HFF-Myc (cell line): ENCODE measurements at regions not wholly inside any gene's neighbourhood (a gene's known extent, or its start where the extent isn't known, plus 50 kb on each side); places are given as distances from the start of the nearest gene placed in this dataset.

ENCODE experiments used
- DNase-seq: peaks from one replicate; pipeline ENCODE4 v3.0.0-alpha.2; 2011; ENCODE audit warnings: low read depth; ENCODE audit errors: extremely low read depth
- H3K4me3 ChIP-seq: replicated peaks from 2 replicates; pipeline ENCODE4 v1.5.1; 2011; ENCODE audit warnings: low read depth, mild to moderate bottlenecking, control low read depth, low read length
- TF ChIP-seq, protein P1 (sequence below): IDR thresholded peaks from 2 replicates; pipeline ENCODE4 v1.5.1; 2012; ENCODE audit warnings: mild to moderate bottlenecking, low read depth, low read length, control low read depth; ENCODE audit errors: missing control alignments

DNA sequence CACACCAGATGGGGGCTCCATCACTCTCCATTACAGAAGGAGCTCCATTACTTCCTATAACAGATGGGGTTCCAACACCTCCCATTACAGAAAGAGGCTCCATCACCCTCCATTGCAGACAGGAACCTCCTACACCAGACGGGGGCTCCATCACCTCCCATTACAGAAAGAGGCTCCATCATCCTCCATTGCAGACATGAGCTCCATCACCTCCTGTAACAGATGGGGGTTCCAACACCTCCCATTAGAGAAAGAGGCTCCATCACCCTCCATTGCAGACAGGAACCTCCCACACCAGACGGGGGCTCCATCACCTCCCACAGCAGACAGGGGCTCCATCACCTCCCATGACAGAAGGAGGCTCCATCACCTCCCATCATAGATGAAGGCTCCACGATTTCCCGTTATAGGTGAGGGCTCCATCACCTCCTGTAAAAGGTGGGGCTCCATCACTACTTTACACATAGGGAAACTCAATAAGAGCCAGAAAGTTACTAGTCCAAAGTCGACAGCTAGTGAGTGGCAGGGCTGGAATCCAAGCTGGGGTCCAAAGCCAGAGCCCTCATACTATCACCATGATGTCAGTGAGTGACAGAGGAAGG lies 224.8 kb downstream of the RBFOX3 start:
- TF ChIP-seq, protein P1, sequence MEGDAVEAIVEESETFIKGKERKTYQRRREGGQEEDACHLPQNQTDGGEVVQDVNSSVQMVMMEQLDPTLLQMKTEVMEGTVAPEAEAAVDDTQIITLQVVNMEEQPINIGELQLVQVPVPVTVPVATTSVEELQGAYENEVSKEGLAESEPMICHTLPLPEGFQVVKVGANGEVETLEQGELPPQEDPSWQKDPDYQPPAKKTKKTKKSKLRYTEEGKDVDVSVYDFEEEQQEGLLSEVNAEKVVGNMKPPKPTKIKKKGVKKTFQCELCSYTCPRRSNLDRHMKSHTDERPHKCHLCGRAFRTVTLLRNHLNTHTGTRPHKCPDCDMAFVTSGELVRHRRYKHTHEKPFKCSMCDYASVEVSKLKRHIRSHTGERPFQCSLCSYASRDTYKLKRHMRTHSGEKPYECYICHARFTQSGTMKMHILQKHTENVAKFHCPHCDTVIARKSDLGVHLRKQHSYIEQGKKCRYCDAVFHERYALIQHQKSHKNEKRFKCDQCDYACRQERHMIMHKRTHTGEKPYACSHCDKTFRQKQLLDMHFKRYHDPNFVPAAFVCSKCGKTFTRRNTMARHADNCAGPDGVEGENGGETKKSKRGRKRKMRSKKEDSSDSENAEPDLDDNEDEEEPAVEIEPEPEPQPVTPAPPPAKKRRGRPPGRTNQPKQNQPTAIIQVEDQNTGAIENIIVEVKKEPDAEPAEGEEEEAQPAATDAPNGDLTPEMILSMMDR: no peak
- DNase-seq: no peak
- H3K4me3 ChIP-seq: no peak overlapping the region

DNA sequence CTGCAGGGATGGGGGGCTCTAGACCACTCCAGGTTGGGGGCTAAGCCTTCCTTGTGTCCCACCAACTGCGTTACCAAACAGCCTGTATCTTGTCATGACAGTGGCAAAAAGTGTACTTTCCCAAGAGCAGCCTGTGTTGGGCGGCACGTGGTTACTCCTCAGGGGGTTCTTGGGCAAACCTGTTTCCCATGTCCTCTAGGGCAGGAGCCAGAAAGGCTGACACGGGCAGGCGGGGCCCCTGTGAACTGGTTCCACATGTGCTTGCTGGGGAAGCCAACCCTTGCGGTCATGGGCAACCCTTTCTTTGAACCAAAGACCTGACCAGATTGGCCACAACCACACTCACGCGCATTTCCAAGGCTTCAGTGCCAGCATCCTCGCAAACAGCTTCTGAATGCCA lies 228.5 kb downstream of the RBFOX3 start:
- H3K4me3 ChIP-seq: no peak overlapping the region
- DNase-seq: no peak
- TF ChIP-seq, protein P1: no peak

DNA sequence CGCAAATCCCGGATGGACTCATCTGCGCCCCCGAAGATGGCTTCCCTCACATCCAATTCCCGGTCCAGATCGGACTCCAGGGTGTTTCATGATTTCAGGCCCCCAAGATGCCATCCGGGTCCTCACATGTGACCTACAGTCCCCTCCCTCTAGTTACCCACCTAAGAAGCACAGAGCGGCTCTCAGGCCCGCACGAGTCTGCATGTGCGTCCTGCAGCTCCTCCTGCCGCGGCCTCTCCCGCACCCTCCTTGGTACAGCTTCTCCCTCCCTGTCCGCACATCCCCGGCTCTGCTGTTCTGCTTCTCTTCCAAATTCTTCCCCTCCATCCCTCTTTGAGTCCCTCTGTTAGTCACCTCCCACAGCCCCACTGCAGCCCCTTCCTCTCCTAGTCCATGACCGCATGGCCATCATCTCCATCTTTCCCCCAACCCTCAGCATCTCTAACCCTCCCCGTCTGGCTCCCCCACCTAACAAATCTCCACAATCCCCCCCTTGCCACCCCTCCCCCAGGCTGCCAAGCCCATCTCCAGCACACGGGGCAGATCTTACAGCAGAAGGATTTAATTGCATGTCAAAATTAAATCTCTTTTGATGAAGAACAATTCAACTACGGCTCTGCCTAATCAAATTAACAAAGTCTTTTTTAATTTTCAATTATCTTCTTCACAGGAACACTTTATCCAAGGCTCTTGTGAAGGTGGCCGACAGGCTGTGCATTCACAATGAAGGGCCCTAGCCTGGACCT lies 231.0 kb downstream of the RBFOX3 start:
- no peak overlapping the region for H3K4me3 ChIP-seq
- TF ChIP-seq, protein P1: no peak
- DNase-seq: no peak

DNA sequence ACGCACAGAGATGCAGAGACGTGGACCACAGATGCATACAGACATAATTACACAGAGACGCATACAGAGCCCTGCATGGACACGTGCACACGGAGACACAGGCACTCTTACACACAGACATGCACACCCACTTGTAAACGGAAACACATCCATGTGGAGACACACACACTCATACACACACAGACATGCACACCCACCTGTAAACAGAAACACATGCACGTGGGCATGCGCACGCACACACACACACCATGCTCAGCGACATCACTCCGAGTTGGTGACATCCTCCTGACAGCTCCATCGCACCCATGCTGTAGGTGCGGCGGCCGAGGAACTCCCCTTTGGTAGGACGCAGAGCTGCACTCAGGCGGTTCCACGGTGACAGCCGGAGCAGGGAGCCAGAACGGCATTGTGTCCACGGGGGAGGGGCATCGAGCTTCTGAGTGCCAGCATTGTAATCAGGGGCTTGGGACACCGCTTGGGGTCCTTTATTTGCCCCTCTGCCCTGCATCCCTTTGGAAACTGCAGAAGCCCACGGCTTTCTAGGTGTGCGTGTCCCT lies 233.5 kb downstream of the RBFOX3 start:
- TF ChIP-seq, protein P1: no peak
- DNase-seq: no peak

DNA sequence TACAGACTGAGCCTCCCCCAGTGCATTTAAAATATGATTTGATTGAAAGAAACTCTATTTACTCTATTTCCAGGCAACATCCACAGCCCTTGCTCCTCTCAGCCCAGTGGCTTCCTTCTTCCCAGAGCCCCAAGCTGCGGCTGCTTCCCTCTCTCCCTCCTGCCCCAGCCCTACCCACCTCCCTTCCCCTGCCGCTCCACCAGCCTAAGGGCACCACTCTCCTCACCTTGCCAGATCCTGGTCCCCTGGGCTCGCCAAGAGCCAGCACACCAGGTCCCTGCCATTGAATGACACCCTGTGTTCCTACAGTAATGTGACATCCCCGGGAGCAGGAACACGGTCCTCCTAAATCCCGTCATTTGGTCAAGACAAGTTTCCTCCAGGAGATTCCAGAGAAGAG lies 236.0 kb downstream of the RBFOX3 start:
- TF ChIP-seq, protein P1: no peak
- DNase-seq: no peak
- no peak overlapping the region for H3K4me3 ChIP-seq

More for the DNA sequence above, 233.5 kb downstream of the RBFOX3 start:
- H3K4me3 ChIP-seq: no peak overlapping the region

DNA sequence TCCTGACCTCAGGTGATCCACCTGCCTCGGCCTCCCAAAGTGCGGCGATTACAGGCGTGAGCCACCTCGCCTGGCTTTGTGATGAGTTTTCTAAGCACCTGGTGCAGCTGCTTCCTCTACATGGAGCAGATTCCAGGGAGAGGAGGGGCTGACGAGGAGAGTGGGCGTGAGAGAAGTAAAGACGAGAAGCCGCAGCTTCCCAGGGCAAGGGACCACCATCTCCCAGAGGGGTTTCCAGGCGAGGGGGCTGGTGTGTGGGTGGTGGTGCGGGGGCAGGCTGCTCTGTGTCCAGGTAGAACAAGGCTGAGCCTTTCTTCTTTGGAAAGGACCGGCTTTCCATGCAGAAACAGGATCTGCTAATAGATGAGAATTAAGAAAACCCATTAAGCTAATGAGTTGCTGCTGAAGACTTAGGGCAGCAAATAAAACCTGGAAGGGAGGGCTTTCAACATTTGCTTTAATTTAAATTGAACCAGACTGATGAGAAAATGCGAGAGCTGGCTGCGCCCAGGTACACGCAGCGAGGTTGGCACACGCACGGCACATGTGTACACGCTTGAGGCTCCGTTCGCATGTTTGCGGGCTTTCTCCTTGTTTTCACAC lies 236.7 kb downstream of the RBFOX3 start:
- DNase-seq: no peak
- H3K4me3 ChIP-seq: no peak overlapping the region
- TF ChIP-seq, protein P1: no peak
